Keratinocyte (primary cell): ENCODE measurements at regions not wholly inside any gene's neighbourhood (a gene's known extent, or its start where the extent isn't known, plus 50 kb on each side); places are given as distances from the start of the nearest gene placed in this dataset.

ENCODE experiments used
- DNase-seq: peaks from one replicate; pipeline ENCODE4 v3.0.0-alpha.2; 2011; ENCODE audit warnings: low read depth, missing footprints, low spot score
- FAIRE-seq: peaks from 2 replicates; lab custom pipeline; 2011; peaks lifted over from hg19 to GRCh38; lab: Jason Lieb, UNC
- H2AFZ ChIP-seq: 2 replicates; pipeline ENCODE4 v1.6.0; 2012; ENCODE audit warnings: low read length, control low read depth, inconsistent platforms; ENCODE audit not compliant: control insufficient read depth
- H3K27ac ChIP-seq: 2 replicates; pipeline ENCODE4 v1.5.1; 2011; ENCODE audit warnings: low read length; ENCODE audit not compliant: control insufficient read depth, insufficient read depth
- H3K27me3 ChIP-seq: 3 replicates; pipeline ENCODE4 v1.6.0; 2011; ENCODE audit warnings: low read length; ENCODE audit not compliant: control insufficient read depth, insufficient read depth; ENCODE audit errors: extremely low read depth
- H3K36me3 ChIP-seq, 2 experiments: 2 replicates in 1 of 2; 3 replicates in 1 of 2; pipeline ENCODE4 v1.5.1; 2011; ENCODE audit warnings: low read length in 2 of 2, mild to moderate bottlenecking in 1 of 2; ENCODE audit not compliant: control insufficient read depth in 2 of 2, insufficient read depth in 2 of 2; ENCODE audit errors: extremely low read depth in 1 of 2
- H3K4me1 ChIP-seq: 3 replicates; pipeline ENCODE4 v1.5.1; 2011; ENCODE audit warnings: low read length; ENCODE audit not compliant: control insufficient read depth, insufficient read depth; ENCODE audit errors: extremely low read depth
- H3K4me2 ChIP-seq: 3 replicates; pipeline ENCODE4 v1.6.0; 2011; ENCODE audit warnings: low read depth, low read length; ENCODE audit not compliant: control insufficient read depth, insufficient read depth; ENCODE audit errors: extremely low read depth
- H3K4me3 ChIP-seq, 3 experiments: fragments of 200-600 bp in 1 of 3; sonication (generic) in 1 of 3; 2 replicates in 2 of 3; 3 replicates in 1 of 3; pipeline ENCODE4 v1.5.1; 2011 to 2016; ENCODE audit warnings: low read length in 3 of 3, mild to moderate bottlenecking in 3 of 3, control low read depth in 2 of 3, inconsistent platforms in 1 of 3, low read depth in 1 of 3, mixed read lengths in 1 of 3, mixed run types in 1 of 3, moderate library complexity in 1 of 3; ENCODE audit not compliant: control insufficient read depth in 2 of 3, insufficient read depth in 2 of 3; ENCODE audit errors: extremely low read depth in 1 of 3
- H3K79me2 ChIP-seq: 2 replicates; pipeline ENCODE4 v1.6.0; 2012; ENCODE audit warnings: low read length; ENCODE audit not compliant: control insufficient read depth, insufficient read depth
- H3K9ac ChIP-seq: 3 replicates; pipeline ENCODE4 v1.6.0; 2011; ENCODE audit warnings: low read length; ENCODE audit not compliant: control insufficient read depth, insufficient read depth; ENCODE audit errors: extremely low read depth
- H3K9me1 ChIP-seq: 3 replicates; pipeline ENCODE4 v1.6.0; 2011; ENCODE audit warnings: low read length; ENCODE audit not compliant: control insufficient read depth, insufficient read depth; ENCODE audit errors: extremely low read depth
- H3K9me3 ChIP-seq: 2 replicates; pipeline ENCODE4 v1.5.1; 2012; ENCODE audit warnings: low read depth, low read length; ENCODE audit not compliant: control insufficient read depth
- H4K20me1 ChIP-seq: 3 replicates; pipeline ENCODE4 v1.6.0; 2011; ENCODE audit warnings: low read length; ENCODE audit not compliant: control insufficient read depth, insufficient read depth; ENCODE audit errors: extremely low read depth
- CTCF ChIP-seq, 3 experiments: IDR thresholded peaks in 1 of 3; conservative IDR thresholded peaks in 1 of 3; optimal IDR thresholded peaks in 1 of 3; 2 replicates in 2 of 3; 3 replicates in 1 of 3; pipeline versions ENCODE3 to v1.5.1; 2011; ENCODE audit warnings: low read length in 3 of 3, mild to moderate bottlenecking in 3 of 3, moderate library complexity in 2 of 3, control low read depth in 1 of 3, inconsistent platforms in 1 of 3; ENCODE audit not compliant: insufficient read depth in 2 of 3; ENCODE audit errors: extremely low read depth in 1 of 3
- EZH2 ChIP-seq: IDR thresholded peaks from one replicate; pipeline ENCODE4 v1.6.1; 2012; ENCODE audit warnings: inconsistent platforms, mild to moderate bottlenecking, low read length, moderate library complexity
- dilution Hi-C: fragments of 300-500 bp; cut with MboI; formaldehyde crosslinking; loops from one replicate; pipeline ENCODE4 v1.7.0; 2020; ENCODE audit warnings: low sequenced_read_pairs; ENCODE audit not compliant: extremely low pct_ligation_motif_present

DNA sequence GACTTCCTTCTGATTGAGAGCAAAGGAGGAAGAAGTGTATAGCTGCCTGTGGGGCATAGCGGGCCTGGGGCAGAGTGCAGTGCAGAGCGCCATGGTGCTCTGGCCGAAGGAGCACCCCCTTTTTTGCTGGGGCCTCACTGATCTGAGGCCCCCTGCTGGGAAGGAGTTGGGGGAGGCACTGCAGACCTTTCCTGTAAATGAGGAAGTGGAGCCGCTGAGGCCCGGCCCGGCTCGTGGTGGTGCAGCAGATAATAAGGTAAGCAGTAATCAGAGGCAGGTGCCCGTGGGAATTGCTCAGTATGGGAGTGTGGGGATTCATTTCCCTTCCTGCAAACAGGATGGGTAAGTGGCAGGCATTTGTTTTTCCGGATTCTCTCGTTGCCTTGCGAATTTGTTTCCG is 373.7 kb upstream of the MKI67 start:
- FAIRE-seq (no peak), DNase-seq (no peak)
- Histone ChIP-seq H3K9me1 (no peaks in the 10 kb centered on the region), H3K4me3 (no peak overlapping the region), H3K4me2 (no peak overlapping the region), H3K9ac (no peak overlapping the region), H3K4me1 (no peaks in the 10 kb centered on the region), H3K79me2 (no peaks in the 10 kb centered on the region), H3K27me3 (no peaks in the 10 kb centered on the region), H3K9me3 (peaks cover 2% of the 10 kb centered on the region), H4K20me1 (no peaks in the 10 kb centered on the region), H2AFZ (no peak overlapping the region), H3K36me3 (no peaks in the 10 kb centered on the region), H3K27ac (no peak overlapping the region)
- TF ChIP-seq EZH2 (no peak), CTCF (optimal IDR thresholded peaks at IDR 0.05 in 1 of 3, IDR thresholded peaks at IDR 0.05 in 1 of 3, conservative IDR thresholded peaks at IDR 0.05 in 1 of 3; ENCODE audit: extremely low read depth in 1 of 3, insufficient read depth in 2 of 3, low read length in 3 of 3) (no peak)
- dilution Hi-C loops: no loop called here

DNA sequence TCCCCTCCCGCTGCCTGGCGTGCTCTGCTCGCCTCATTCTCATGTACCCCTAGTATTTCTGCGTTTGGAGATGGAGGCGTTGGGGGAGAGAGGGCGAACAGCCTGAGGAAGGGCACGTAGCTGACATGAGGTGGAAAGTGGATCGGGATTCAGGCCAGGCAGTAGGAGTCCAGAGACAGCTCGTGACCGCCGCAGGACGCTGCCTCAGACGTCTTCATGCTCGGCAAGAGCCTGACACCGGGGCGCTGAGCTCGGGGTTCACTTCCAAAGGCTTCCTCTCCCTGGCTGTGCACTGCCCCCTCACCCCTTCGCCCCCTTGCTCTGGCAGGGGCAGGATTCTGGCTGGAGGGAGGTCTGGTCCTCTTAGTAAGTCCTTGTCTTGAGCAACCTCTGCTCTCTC is 374.4 kb upstream of the MKI67 start:
- H3K36me3 ChIP-seq: no peaks in the 10 kb centered on the region
- no peaks in the 10 kb centered on the region for H3K79me2 ChIP-seq
- no peak overlapping the region for H3K27ac ChIP-seq
- FAIRE-seq (no peak), DNase-seq (no peak)
- H2AFZ ChIP-seq: no peak overlapping the region
- no peak overlapping the region for H3K4me3 ChIP-seq
- H3K4me2 ChIP-seq: no peak overlapping the region
- no peaks in the 10 kb centered on the region for H4K20me1 ChIP-seq
- H3K9me1 ChIP-seq: no peaks in the 10 kb centered on the region
- dilution Hi-C loops: no loop called here
- no peaks in the 10 kb centered on the region for H3K4me1 ChIP-seq
- TF ChIP-seq CTCF (optimal IDR thresholded peaks at IDR 0.05 in 1 of 3, IDR thresholded peaks at IDR 0.05 in 1 of 3, conservative IDR thresholded peaks at IDR 0.05 in 1 of 3; ENCODE audit: extremely low read depth in 1 of 3, insufficient read depth in 2 of 3, low read length in 3 of 3): no peak
- no peak for TF ChIP-seq EZH2
- H3K9ac ChIP-seq: no peak overlapping the region
- H3K27me3 ChIP-seq: no peaks in the 10 kb centered on the region
- H3K9me3 ChIP-seq: peaks cover 2% of the 10 kb centered on the region
